ENCODE measurements at regions not wholly inside any gene's neighbourhood (a gene's known extent, or its start where the extent isn't known, plus 50 kb on each side); places are given as distances from the start of the nearest gene placed in this dataset.
"Not testable (repeated sequence)": the region's sequence is repeated elsewhere in the genome, so short reads cannot be mapped to it uniquely, and the experiment has no call there.

- Histone ChIP-seq H3K9ac (no peak overlapping the region), H3K4me3 (ENCODE audit: low read depth, low read length) (no peak overlapping the region), H3K4me1 (no peaks in the 10 kb centered on the region), H3K27me3 (ENCODE audit: control insufficient read depth, insufficient read depth, low read length) (no peaks in the 10 kb centered on the region), H3K9me3 (ENCODE audit: control insufficient read depth, low read length) (no peaks in the 10 kb centered on the region), H3K27ac (no peak overlapping the region), H3K36me3 (ENCODE audit: control insufficient read depth, insufficient read depth, low read length) (no peaks in the 10 kb centered on the region), H2AFZ (no peak overlapping the region), H3K4me2 (ENCODE audit: low read length) (no peak overlapping the region), H3K79me2 (no peaks in the 10 kb centered on the region)
- TF ChIP-seq, protein P1, sequence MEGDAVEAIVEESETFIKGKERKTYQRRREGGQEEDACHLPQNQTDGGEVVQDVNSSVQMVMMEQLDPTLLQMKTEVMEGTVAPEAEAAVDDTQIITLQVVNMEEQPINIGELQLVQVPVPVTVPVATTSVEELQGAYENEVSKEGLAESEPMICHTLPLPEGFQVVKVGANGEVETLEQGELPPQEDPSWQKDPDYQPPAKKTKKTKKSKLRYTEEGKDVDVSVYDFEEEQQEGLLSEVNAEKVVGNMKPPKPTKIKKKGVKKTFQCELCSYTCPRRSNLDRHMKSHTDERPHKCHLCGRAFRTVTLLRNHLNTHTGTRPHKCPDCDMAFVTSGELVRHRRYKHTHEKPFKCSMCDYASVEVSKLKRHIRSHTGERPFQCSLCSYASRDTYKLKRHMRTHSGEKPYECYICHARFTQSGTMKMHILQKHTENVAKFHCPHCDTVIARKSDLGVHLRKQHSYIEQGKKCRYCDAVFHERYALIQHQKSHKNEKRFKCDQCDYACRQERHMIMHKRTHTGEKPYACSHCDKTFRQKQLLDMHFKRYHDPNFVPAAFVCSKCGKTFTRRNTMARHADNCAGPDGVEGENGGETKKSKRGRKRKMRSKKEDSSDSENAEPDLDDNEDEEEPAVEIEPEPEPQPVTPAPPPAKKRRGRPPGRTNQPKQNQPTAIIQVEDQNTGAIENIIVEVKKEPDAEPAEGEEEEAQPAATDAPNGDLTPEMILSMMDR (IDR thresholded peaks at IDR 0.05), result no peak
Measured at GRCh38 chr9:22654833-22655232, 208.2 kb downstream of the DMRTA1 start.

GRCh38 chr9:22657713-22658112 lies 211.1 kb downstream of the DMRTA1 start:
- Histone ChIP-seq H3K36me3 (ENCODE audit: control insufficient read depth, insufficient read depth, low read length) (no peaks in the 10 kb centered on the region), H3K9ac (no peak overlapping the region), H3K79me2 (no peaks in the 10 kb centered on the region), H3K4me3 (ENCODE audit: low read depth, low read length) (no peak overlapping the region), H3K27ac (no peak overlapping the region), H2AFZ (no peak overlapping the region), H3K9me3 (ENCODE audit: control insufficient read depth, low read length) (no peaks in the 10 kb centered on the region), H3K4me1 (no peaks in the 10 kb centered on the region), H3K27me3 (ENCODE audit: control insufficient read depth, insufficient read depth, low read length) (no peaks in the 10 kb centered on the region), H3K4me2 (ENCODE audit: low read length) (no peak overlapping the region)
- TF ChIP-seq, protein P1 (IDR thresholded peaks at IDR 0.05), result no peak

GRCh38 chr9:22658484-22658883 lies 211.9 kb downstream of the DMRTA1 start:
- H3K27me3 ChIP-seq (ENCODE audit: control insufficient read depth, insufficient read depth, low read length); H3K9me3 ChIP-seq (ENCODE audit: control insufficient read depth, low read length); H3K4me2 ChIP-seq (ENCODE audit: low read length); H3K9ac ChIP-seq; H3K4me3 ChIP-seq (ENCODE audit: low read depth, low read length); H2AFZ ChIP-seq; H3K36me3 ChIP-seq (ENCODE audit: control insufficient read depth, insufficient read depth, low read length); H3K4me1 ChIP-seq; H3K79me2 ChIP-seq; H3K27ac ChIP-seq: not testable (repeated sequence)

GRCh38 chr9:22682536-22682935 lies 235.9 kb downstream of the DMRTA1 start:
- no peak overlapping the region for H3K9ac ChIP-seq
- H3K4me2 ChIP-seq (ENCODE audit: low read length), result no peak overlapping the region
- no peak overlapping the region for H2AFZ ChIP-seq
- TF ChIP-seq, protein P1 (IDR thresholded peaks at IDR 0.05), result no peak
- H3K4me1 ChIP-seq, result no peaks in the 10 kb centered on the region
- no peaks in the 10 kb centered on the region for H3K9me3 ChIP-seq (ENCODE audit: control insufficient read depth, low read length)
- no peaks in the 10 kb centered on the region for H3K36me3 ChIP-seq (ENCODE audit: control insufficient read depth, insufficient read depth, low read length)
- no peaks in the 10 kb centered on the region for H3K27me3 ChIP-seq (ENCODE audit: control insufficient read depth, insufficient read depth, low read length)
- no peak overlapping the region for H3K4me3 ChIP-seq (ENCODE audit: low read depth, low read length)
- no peaks in the 10 kb centered on the region for H3K79me2 ChIP-seq
- no peak overlapping the region for H3K27ac ChIP-seq

DNA sequence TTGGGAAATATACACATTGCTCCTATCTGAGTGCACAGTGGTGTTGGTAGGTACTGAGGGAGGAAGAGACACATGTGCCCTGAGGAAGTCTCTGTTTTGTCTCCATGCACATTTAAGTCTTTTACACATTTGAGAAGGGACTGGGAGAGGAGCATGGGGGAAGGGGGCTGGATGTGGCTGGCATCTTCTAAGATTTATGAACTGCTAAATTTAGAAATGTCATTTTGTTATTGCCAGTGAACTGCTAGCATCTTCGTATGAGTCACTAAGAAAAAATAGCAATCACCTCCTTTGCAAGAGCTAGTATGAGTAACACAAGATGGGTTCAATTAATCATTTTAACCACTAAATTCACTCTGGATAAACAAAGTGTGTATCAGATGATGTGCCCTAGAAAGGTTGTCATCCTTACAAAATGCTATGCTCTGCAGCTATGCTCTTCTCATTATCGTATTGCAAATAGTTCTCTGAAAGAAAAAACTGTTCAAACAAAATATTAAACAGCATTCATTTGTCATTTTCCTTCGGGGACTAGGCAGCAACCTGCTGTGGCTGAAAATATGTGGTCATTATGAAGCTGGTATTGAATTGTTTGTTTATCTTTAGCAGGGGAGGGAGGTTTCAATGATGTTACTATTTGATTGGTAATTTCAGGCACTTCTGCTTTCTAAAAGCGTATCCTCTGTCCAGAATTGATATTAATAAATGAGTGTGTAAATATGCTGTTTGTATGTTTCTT lies 236.5 kb downstream of the DMRTA1 start:
- Histone ChIP-seq H3K9ac (no peak overlapping the region), H2AFZ (no peak overlapping the region), H3K79me2 (no peaks in the 10 kb centered on the region), H3K9me3 (ENCODE audit: control insufficient read depth, low read length) (no peaks in the 10 kb centered on the region), H3K4me3 (ENCODE audit: low read depth, low read length) (no peak overlapping the region), H3K27ac (no peak overlapping the region), H3K27me3 (ENCODE audit: control insufficient read depth, insufficient read depth, low read length) (no peaks in the 10 kb centered on the region), H3K4me2 (ENCODE audit: low read length) (no peak overlapping the region), H3K4me1 (no peaks in the 10 kb centered on the region), H3K36me3 (ENCODE audit: control insufficient read depth, insufficient read depth, low read length) (no peaks in the 10 kb centered on the region)
- TF ChIP-seq, protein P1 (IDR thresholded peaks at IDR 0.05), result no peak

All from parathyroid adenoma (tissue), 2 donors.